ENCODE measurements at regions not wholly inside any gene's neighbourhood (a gene's known extent, or its start where the extent isn't known, plus 50 kb on each side); places are given as distances from the start of the nearest gene placed in this dataset.

- FAIRE-seq (no peak), ATAC-seq (no peak), DNase-seq (ENCODE audit: low read depth in 1 of 2, low spot score in 1 of 2) (no peak)
- ChIA-PET POLR2A (no interaction called here), CTCF (interaction anchor here (0.6 to 3.5 kb wide), 3 partner anchors 10 to 49 kb away, joined by 3 to 22 read pairs (median 3); no protein-coding TSS in a partner anchor)
- Histone ChIP-seq H3K9me3 (no peaks in the 10 kb centered on the region), H3K4me1 (peaks cover 19% of the 10 kb centered on the region), H3K4me2 (no peak overlapping the region), H3K4me3 (no peak overlapping the region), H3K27ac (peak overlapping the region in 1 of 2 experiments; percentile 27; a peak in 1 of 6 replicates)
- no peak for TF ChIP-seq TP53 (CRISPR knock-in tag; IDR thresholded peaks at IDR 0.05)
- no peak for TF ChIP-seq MAX (IDR thresholded peaks at IDR 0.05)
- no peak for TF ChIP-seq HOXB13 (CRISPR knock-in tag; IDR thresholded peaks at IDR 0.05; ENCODE audit: low read depth)
- no peak for TF ChIP-seq EHF (CRISPR knock-in tag; IDR thresholded peaks at IDR 0.05)
- TF ChIP-seq CHD2 (IDR thresholded peaks at IDR 0.05; ENCODE audit: low read length, partially characterized antibody): no peak
- TF ChIP-seq NPAS2 (CRISPR knock-in tag; IDR thresholded peaks at IDR 0.05; ENCODE audit: borderline replicate concordance): no peak
- TF ChIP-seq ZSCAN20 (CRISPR knock-in tag; IDR thresholded peaks at IDR 0.05): no peak
- TF ChIP-seq KDM1A (IDR thresholded peaks at IDR 0.05; ENCODE audit: low read depth): no peak
- TF ChIP-seq NFE2L2 (conservative IDR thresholded peaks at IDR 0.05; ENCODE audit: low read length): no peak
- no peak for TF ChIP-seq ATOH8 (CRISPR knock-in tag; IDR thresholded peaks at IDR 0.05; ENCODE audit: low read depth)
- TF ChIP-seq FOSB (CRISPR knock-in tag; IDR thresholded peaks at IDR 0.05): no peak
- TF ChIP-seq POLR2AphosphoS2 (conservative IDR thresholded peaks at IDR 0.05; ENCODE audit: low read length): no peak
- no peak for TF ChIP-seq EHMT2 (IDR thresholded peaks at IDR 0.05; ENCODE audit: low read depth)
- no peak for TF ChIP-seq EP300 (IDR thresholded peaks at IDR 0.05)
- TF ChIP-seq JUNB (IDR thresholded peaks at IDR 0.05): no peak
- no peak for TF ChIP-seq FOSL2 (IDR thresholded peaks at IDR 0.05)
- TF ChIP-seq FOSL2 (CRISPR knock-in tag; IDR thresholded peaks at IDR 0.05): no peak
- no peak for TF ChIP-seq SMC3 (IDR thresholded peaks at IDR 0.05)
- TF ChIP-seq SREBF2 (IDR thresholded peaks at IDR 0.05): no peak
- WGBS (ENCODE audit: missing lambda C conversion rate): 83% methylated on average over 6 of the region's 6 CpGs
These were observed 69.4 kb upstream of the SPATA31D4 start for GRCh38 chr9:81858657-81859430.

- no peak for ATAC-seq
- 86% methylated on average over 8 of the region's 8 CpGs for WGBS (ENCODE audit: missing lambda C conversion rate)
- Histone ChIP-seq H3K4me2 (no peak overlapping the region), H3K9me3 (no peaks in the 10 kb centered on the region), H3K4me1 (peaks cover 11% of the 10 kb centered on the region), H3K27ac (0 out of 6 replicates have a peak overlapping the region, but pooled peaks of 1 of the 2 experiments have one; percentile 14), H3K4me3 (no peak overlapping the region)
- no peak for DNase-seq (ENCODE audit: low read depth in 1 of 2, low spot score in 1 of 2)
- ChIA-PET POLR2A (no interaction called here), CTCF (interaction anchor here (3.5 kb wide), 1 partner anchor 12 kb away, joined by 22 read pairs; no protein-coding TSS in a partner anchor)
- TF ChIP-seq BHLHE40 (IDR thresholded peaks at IDR 0.05; ENCODE audit: low read depth, low read length) (no peak), MYC (IDR thresholded peaks at IDR 0.05; ENCODE audit: borderline replicate concordance, low read length) (no peak), TP53 (CRISPR knock-in tag; IDR thresholded peaks at IDR 0.05) (no peak), ZNF302 (CRISPR knock-in tag; IDR thresholded peaks at IDR 0.05) (no peak), ELK1 (IDR thresholded peaks at IDR 0.05; ENCODE audit: low read depth, low read length) (no peak)
- no peak for FAIRE-seq
These were observed 67.6 kb upstream of the SPATA31D4 start for GRCh38 chr9:81860581-81860980.
